Stimulated activated CD4-positive, alpha-beta T cell treated with anti-CD3 and anti-CD28 coated beads, Interleukin-1b, Interleukin-23, amount 100 ng/mL, for 24 hours (primary cell): ENCODE measurements at regions not wholly inside any gene's neighbourhood (a gene's known extent, or its start where the extent isn't known, plus 50 kb on each side); places are given as distances from the start of the nearest gene placed in this dataset.

Source experiments
- DNase-seq, 4 experiments: peaks; one replicate each; pipeline ENCODE4 v3.0.0-alpha.2; 2020; ENCODE audit warnings: low read depth in 4 of 4, low spot score in 1 of 4

DNA sequence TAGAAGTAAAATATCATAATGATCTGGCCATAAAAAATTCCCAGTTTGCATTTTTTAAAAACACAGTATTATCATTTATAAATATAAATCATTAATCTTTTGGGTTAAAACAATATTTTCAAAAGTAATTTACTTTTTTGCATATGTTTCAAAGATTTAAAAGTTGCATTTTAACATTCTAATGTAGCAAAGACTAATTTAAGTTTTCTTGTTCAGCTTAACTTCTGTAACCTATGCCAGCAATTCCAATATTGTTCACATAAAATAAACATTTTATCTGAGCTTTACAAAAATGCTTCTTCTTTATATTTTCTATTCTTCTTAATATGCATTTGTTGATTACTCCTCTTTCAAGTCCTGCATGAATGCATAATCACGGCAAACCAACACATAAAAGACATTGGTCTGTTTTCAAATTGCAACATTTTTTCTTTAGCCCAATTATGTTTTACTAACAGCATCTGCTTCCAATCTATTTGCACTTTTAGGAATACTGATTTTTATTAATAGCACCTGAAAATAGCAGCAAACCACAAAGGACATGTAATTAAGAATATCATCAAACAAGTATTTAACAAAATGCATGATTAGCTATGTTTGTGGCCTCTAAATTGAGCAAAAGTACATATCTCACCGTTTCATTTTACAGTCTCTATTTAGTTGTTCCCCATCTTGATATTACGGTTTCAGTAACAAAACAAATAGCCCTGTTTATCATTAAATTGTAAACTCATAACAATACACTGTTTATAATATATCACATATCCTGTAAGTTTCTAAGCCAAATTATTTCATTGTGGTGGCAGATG, 286.9 kb upstream of the NFE2L3 start:
- no peak for DNase-seq

DNA sequence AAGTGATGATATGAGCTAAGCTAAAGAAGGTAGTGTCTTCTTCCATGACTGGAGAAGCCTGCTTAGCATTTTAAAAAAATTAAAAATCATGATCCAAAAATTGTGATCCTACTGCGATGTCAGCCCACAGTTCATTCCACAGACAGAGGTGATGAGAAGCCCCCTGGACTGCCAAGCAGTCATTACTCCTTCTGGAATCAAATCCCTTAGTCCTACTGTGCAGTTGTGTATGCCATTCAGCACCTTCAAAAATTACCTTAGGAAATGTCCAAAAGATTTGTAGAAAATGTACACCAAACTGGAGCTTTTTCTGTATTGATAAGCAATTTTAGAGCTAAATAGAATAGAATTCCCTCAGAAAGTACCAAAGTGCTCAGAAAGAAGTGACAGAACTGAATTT, 283.5 kb upstream of the NFE2L3 start:
- no peak for DNase-seq

DNA sequence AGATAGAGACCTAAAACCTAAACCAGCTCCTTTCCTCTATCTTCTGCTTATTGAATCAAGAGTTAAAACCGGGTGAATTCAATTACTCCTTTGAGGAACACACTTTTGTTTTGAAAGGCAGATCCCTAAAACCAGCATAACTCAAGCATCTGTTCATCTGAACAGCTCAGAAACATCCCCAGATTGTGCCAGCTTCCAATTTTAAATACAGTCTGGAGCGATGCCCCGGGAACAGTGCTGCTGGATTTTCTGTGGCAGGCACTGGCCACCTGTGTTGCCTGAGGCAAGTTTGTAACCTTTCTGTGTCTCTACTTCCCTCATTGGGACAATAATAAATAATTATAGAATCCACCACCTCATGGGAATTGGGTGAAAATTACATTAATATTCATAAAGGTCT, 281.4 kb upstream of the NFE2L3 start:
- DNase-seq = no peak

DNA sequence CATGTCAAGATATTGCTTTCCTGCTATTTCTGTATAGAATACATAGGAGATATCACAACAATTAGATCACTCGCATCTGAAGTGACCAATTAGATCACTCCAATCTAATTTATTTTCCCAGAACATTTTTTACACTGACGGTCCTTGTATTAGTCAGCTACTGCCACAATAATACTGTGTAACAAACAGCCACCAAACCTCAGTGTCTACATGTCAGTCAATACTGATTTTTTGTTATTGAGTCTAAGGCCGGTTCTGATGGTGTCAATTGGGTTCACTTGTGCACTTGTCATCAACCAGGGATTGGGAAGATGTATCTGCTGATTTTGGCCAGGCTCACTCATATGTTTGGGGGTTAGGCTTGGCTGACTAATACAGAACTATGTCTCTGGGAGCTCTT, 275.9 kb upstream of the NFE2L3 start:
- DNase-seq = no peak

DNA sequence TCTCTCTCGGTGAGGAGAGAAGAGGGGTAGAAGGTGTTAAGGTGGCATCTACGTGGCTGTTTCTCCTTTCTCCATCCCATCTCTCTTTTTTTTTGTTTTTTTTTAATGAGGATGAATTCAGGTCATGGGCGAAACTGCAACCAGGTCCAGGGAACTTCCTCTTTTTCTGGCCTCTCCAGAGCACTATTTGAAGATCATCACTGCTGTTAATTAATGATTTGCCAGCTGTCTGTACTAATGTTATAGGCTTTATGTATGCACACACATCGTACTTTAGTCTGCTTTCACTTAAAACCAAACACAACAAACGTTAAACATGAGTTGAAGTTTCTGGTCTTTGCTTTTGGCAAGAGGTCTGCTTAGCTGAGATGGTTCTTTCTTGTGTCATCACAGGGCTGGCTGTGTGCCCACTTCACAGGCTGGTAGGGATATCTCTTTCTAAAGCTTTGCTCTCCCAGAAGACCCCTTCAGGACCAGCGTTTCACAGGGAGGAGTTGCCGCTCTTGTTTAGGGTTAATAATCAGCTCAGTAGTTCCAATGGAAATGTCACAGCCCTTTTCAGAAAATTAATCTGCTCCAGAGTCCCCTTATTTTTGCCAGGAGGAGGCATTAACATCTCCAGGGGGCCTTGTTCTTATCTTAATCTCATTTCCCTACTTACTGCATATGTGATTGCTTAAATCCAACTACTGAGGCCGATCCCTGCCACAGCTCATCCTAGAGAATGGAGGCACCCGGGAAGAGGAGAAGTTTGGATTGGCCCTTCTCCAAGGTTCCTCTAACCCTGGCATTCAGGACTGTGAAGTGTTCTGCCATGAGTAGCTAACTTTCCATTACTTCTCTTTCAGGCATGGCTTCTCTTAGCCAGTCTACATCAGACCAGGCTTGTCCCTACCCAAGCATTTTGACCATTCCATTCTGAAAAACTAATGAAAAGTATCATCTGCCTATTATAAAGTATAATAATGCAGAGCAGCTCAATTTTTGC, 273.9 kb upstream of the NFE2L3 start:
- no peak for DNase-seq

DNA sequence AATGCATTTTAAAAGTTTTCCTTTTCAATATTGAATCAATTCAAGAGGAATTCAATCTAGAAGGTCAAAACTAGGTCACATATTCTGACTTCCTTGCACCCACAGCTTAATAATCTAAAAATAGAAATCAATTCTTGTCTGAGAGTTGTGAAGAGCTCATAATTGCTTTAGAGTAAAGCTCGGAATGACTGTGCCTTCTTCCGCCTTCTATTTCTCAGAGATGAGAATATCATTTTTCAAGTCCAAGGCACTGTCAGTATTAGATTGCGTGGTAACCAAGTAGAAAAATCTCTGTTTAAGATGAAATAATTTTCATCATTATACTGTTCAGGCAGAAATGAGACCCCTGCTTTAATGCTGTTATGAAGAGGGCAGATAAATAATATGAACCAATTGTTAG, 272.2 kb upstream of the NFE2L3 start:
- no peak for DNase-seq

DNA sequence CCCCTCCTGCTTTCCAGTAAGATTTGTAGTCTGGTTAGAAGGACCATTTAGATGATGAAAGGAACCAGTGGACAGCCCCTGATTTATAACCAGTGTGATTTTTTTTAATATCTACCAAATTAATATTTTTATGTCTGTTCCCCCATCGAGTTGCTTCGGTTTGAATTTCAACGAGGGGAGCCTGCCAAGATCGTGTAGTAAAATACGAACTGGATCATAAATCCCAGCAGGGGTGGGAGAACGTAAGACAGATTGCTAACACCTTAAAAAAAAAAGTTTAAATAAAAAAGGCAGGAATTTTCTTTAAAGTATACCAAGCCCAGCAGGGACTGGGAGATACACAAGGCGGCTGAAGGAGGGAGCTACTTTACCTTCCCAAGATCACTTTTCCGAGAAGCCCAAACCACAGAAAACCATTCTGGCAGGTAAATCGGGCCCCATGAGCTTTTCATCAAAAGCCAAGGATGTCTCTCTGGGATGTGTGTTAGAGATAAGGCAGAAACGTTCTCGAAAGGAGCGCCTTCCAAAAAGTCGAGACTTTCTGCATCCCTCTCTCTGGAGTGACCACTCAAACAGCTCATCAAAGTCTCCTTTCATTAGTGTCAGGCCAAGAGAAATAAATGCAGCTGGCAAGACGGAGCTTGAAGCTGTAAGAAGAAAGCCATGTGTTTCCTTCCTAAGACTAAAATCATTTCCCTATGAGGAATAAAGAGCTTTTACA, 270.5 kb upstream of the NFE2L3 start:
- no peak for DNase-seq

DNA sequence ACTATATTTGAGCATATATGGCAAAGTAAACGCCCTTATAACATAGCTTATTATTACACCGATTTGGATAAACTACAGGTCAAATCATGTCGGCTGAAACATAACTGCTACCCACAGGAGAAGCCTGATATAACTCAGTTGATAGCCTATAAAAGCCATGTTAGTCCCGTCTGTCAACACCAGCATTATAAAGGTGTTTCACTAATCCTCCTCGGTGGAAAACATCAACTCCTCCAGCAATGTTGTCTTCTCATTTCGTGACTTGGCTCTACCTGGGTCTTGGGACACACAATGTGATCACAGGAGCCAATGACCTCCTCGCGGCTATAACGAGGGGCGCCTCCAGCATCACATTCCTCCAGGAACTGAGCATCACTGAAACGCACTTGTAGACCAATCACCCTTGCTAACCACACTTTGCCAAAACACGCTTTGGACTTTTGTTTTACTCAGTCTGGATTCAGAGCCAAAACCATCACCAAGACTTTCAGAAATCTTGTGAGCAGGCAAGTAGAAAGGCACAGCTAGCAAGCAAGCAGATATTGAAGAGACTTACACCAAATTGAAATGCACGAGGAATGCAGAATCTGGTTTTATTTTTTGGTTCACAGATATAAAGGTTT, 269.7 kb upstream of the NFE2L3 start:
- DNase-seq = no peak

DNA sequence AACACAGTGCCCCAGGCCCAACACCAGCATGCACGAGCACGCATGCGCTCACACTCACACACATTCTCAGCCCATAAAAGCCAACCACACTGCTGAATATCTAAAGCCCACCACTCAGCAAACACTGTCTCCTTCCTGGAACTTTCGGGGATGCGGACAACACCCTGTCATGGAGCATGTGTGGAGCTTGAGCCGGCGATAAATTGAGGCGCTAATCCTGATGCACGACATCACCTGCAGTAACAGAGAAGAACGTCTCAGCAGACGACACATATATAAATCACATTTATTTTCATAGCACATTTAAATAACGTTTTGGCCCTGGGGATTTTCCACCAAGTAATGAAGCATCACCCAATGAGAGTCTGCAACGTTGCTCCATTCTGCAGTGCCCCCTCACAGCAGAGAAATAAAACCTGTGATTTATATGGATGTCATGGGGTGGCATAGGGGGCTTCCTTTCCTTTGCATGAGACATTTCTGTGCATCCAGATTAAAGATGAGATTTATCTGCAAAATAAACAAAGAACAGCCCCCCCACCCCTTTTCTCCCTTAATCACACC, 267.7 kb upstream of the NFE2L3 start:
- no peak for DNase-seq

DNA sequence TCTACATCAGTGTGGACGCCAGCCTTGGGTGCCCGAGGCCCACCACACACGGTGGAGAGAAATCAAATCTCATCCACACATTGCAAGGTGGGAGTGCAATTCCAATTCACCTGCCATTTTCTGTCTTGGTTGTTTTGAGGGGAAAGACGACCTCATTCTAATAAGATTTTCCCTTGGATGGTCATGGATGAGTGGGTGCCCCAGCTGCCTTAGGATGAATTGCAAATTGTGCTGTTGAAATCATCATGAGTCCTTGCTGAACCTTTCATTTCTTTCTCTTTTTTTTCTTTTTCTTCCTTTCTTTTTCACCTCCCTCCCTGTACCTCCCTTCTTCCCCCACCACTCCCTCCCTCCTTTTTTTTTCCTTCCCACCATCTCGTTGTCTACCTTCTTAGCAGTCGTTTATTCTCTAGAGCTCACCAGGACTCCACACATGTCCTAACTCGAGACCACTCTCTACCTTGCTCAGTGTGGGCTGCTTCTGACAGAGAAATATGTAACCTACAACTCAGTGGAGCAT, 266.9 kb upstream of the NFE2L3 start:
- DNase-seq = no peak

DNA sequence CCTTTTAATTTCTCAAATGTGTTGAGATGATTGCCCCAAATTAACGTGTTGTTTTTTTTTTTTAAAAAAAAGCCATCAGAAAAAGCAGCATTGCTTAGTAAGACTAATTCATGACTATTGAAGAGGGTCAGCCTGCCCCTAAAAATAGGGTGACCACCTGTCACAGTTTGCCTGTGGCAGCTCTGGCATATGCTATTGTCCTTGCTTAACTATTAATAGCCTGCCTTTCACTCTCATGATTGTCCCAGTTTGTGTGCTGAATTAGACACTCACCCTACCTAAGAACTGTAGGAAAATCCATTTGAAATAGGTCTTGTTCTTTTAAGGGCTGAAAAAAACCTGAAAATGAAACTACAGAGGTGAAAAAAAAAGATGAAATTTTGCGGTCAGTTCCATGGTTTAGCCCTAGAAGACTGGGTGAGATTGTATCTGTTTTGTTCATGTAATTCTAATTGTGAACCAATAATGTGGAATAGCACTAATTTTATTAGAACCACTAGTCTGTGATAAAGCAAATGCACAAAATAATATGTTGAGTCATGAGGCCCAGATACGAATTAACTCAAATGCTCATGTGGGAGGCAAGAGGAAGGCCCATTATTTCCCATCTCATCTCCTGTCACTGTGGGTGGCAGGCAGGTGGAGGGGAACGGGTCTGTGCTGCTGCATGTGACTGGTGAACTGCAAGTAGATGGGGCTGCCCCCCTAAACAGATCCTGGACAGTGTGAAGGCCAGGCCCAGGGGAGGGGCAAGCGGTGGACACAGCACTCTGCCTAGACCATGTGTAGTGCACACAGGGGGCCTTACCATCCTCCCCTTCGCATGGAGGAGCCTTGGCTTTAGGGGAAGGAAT, 265.4 kb upstream of the NFE2L3 start:
- no peak for DNase-seq

DNA sequence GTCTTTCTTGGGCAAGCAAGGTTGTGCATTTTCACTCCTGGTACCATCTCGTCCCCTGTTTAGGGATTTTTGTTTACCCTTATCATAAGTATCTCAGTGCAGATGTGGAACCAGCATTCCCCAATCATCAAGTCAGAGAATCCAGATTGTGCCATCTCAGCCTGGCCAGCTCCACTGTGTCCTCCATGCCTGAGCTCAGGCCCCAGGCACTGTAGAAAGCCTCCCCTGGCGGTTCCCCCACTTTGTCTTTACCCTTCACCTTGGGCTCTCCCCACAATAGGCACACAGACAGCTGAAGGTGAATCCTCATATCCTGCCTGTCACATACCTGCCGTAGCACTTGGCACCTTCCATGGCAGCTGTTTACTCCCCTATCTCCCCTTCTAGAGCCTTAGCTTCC, 264.7 kb upstream of the NFE2L3 start:
- DNase-seq = no peak

DNA sequence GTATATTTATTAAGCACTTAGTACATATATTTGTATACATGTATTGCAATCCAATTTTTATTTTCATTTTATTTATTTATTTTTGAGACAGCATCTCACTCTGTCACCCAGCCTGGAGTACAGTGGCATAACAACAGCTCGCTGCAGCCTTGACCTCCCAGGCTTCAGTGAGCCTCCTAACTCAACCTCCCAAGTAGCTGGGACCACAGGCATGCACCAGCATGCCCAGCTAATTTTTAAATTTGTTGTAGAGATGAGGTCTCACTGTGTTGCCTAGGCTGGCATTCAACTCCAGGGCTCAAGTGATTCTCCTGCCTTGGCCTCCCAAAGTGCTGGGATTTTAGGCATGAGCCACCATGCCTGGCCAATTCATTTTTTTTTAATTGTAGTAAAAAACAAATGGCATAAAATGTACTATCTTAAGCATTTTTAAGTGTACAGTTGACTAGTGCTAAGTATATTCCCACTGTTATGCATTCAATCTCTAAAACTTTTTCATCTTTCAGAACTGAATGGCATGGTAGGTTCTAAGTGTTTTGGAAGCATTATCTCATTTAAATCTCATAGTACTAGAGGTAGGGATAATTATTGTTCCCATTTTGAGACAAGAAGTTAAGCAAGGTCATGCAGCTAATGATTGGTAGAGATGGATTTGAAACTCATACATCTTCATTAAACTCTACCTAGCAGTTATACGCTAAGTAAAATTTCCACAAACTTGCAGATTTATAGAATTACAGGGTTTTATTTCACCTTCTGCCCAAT, 264.0 kb upstream of the NFE2L3 start:
- no peak for DNase-seq

DNA sequence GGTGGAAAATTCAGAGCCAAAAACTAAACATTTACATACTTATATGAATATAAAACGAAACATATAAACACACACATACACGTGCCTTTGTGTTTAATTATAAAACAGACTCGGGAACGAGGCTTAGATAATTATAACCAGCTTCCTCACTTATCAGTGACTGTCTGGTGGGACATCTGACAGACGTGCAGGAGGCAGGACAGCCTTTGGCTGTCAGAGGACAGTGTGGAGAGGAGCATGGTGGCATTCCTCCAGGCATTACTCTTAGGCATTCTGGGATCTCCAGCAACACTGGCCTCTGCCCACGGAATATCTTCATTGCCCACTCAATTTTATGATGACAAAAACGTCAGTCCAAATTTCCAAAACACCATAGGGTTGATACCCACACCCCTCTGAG, 262.2 kb upstream of the NFE2L3 start:
- DNase-seq = no peak

DNA sequence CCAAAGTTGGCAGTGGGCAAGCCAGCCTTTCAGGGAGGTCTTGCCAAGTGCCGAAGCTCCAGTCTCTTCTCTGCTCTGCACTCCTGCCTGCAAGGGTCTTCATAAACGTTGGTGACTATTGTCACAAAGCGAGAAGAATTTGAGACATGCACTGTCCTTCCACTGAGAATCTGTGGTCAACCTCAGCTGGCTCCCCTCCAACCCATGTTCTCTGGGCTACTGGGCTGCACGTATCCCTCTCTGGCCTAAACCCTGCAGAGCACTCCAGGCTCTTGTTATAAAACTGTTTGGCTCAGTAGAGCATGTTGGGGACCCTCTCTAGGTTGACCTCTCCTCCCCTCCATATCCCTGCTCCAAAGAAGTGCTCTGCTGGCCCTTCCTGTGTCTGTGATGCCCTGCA, 260.4 kb upstream of the NFE2L3 start:
- no peak for DNase-seq

DNA sequence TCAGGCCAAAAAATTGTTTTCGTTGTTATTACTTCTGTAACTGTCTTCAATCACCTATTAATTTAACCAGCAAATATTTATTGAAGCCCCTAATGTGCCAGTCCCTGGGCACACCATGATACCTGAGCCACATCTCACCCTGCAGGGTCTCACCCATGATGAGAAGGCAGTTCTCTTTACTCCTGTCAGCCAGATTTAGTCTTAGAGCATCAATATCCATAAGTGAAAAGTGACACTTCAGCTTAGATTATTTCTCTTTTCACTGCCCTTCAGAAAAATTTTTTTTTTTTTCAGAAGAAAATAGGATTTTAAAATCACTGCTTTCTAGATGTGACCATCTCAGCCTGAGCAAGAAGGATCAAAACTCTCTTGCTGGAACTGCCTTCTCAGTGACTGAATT, 258.6 kb upstream of the NFE2L3 start:
- DNase-seq = no peak

DNA sequence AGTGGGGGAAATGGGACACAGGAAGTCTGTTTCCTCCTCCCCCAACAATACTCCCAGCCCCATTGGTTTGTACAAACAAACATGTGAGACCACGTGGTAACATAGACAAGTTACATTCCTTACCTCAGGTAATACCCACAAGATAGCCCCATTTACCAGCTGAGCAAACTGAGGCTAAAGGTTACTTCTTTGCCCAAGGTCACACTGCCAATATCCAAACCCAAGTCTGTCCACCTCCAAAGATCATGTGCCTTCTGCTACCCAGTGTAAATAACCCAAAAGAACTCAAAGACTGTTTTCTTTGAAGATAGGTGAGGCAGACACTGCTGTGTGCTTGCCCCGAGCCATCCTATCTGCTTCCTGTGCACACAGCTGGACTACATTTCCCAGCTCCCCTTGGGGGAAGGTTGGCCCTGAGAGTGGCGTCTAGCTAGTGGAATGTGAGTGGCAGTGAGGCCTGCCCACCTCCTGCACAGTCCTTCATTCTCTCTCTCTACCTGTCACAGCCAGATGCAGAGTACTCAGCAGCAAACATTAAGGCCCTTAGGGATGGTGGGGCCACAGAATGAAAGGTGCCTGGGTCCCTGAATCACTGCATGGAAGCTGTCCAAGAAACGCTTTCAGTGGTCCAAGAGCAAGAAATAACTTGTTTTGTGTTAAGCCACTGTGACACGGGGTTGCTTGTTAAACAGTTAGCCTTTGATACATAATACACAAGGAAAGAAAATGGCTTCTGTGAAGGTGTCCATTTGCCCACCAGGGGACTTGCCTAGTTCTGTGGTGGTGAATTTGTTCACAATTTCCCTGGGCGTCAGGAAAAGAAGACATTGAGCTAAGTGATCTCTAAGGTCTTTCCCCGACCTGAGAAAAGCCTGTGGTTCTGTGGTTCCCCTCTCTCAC, 257.7 kb upstream of the NFE2L3 start:
- DNase-seq = no peak
